Fibroblast of mammary gland (primary cell): ENCODE measurements at regions not wholly inside any gene's neighbourhood (a gene's known extent, or its start where the extent isn't known, plus 50 kb on each side); places are given as distances from the start of the nearest gene placed in this dataset.

Source experiments
- DNase-seq: peaks from one replicate; pipeline ENCODE4 v3.0.0-alpha.2; 2010; ENCODE audit warnings: low read depth
- H3K4me3 ChIP-seq: 2 replicates; pipeline ENCODE4 v1.5.1; 2011; ENCODE audit warnings: low read depth, mild to moderate bottlenecking, low read length, moderate library complexity; ENCODE audit not compliant: control insufficient read depth
- CTCF ChIP-seq: conservative IDR thresholded peaks from 2 replicates; pipeline ENCODE4 v1.5.1; 2011; ENCODE audit warnings: low read depth, low read length, inconsistent platforms; ENCODE audit not compliant: control insufficient read depth, insufficient read depth

GRCh38 chr5:5770825-5771224 is 348.3 kb downstream of the ICE1 start:
- TF ChIP-seq CTCF, result no peak
- DNase-seq, result no peak
- no peak overlapping the region for H3K4me3 ChIP-seq

- no peak for TF ChIP-seq CTCF
- no peak overlapping the region for H3K4me3 ChIP-seq
- no peak for DNase-seq
Measured at GRCh38 chr5:5767286-5767928, 344.9 kb downstream of the ICE1 start.

GRCh38 chr5:5765066-5765850 is 342.8 kb downstream of the ICE1 start:
- no peak for TF ChIP-seq CTCF
- no peak for DNase-seq
- no peak overlapping the region for H3K4me3 ChIP-seq

- no peak overlapping the region for H3K4me3 ChIP-seq
- DNase-seq, result no peak
- TF ChIP-seq CTCF, result no peak
Measured at GRCh38 chr5:5764246-5764645, 341.8 kb downstream of the ICE1 start.

GRCh38 chr5:5756762-5757161 is 334.3 kb downstream of the ICE1 start:
- no peak for DNase-seq
- H3K4me3 ChIP-seq, result no peak overlapping the region
- no peak for TF ChIP-seq CTCF

- no peak for TF ChIP-seq CTCF
- DNase-seq, result no peak
- no peak overlapping the region for H3K4me3 ChIP-seq
Measured at GRCh38 chr5:5755888-5756287, 333.4 kb downstream of the ICE1 start.

GRCh38 chr5:5752844-5753243 is 330.4 kb downstream of the ICE1 start:
- no peak overlapping the region for H3K4me3 ChIP-seq
- no peak for TF ChIP-seq CTCF
- no peak for DNase-seq
